22Rv1 (cell line): ENCODE measurements at regions not wholly inside any gene's neighbourhood (a gene's known extent, or its start where the extent isn't known, plus 50 kb on each side); places are given as distances from the start of the nearest gene placed in this dataset.

ENCODE experiments used
- ZFX ChIP-seq: fragments of 450-650 bp; IDR thresholded peaks from 2 replicates; pipeline ENCODE4 v1.6.1; 2017; ENCODE audit warnings: antibody characterized with exemption, borderline replicate concordance
- TF ChIP-seq, protein P1 (sequence below): fragments of 450-650 bp; IDR thresholded peaks from 2 replicates; pipeline ENCODE4 v1.5.1; 2017; ENCODE audit warnings: mild to moderate bottlenecking

DNA sequence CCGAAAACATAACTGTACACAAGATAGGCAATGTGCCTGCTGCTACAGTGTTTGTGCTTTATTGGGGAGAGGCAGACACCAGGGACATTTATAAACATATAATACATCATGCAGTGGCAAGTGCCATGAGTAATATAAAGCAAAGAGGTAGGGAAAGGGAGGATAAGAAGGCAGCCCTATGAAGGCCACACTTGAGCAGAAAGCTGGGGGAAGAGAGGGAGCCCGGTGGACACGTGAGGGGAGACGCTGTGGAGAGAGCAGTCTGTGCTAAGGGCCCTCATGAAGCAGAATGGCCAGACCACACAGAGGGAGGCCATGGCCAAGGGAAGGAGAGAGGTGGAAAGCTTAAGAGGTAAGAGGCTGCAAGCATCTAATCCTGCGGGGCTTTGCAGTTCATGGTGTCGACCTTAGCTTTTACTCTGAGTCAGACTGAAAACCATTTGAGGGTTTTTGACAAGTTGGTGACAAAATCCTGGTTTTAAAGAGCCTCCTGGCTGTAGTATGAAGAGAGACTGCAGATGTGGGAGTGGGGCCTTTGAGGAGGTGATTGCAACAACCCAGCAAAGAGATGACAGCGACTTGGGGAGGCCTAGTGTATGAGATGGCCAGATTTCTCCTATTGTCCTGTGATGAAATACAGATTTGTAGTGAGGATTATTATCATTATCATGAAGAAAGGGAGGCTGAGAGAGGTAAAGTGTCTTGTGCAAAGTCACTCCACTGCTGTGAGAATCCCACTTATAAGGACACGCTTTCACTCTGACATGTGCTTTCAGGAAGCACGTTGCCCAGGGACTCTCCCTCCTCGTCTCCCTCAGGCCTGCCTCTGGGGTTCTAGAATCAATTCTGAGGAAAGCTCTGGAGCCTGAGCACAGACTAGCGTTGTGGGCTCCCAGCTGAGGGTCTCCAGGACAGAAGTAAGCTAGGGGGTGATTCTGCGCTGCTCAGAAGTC, 192.9 kb downstream of the RHOU start:
- TF ChIP-seq, protein P1, sequence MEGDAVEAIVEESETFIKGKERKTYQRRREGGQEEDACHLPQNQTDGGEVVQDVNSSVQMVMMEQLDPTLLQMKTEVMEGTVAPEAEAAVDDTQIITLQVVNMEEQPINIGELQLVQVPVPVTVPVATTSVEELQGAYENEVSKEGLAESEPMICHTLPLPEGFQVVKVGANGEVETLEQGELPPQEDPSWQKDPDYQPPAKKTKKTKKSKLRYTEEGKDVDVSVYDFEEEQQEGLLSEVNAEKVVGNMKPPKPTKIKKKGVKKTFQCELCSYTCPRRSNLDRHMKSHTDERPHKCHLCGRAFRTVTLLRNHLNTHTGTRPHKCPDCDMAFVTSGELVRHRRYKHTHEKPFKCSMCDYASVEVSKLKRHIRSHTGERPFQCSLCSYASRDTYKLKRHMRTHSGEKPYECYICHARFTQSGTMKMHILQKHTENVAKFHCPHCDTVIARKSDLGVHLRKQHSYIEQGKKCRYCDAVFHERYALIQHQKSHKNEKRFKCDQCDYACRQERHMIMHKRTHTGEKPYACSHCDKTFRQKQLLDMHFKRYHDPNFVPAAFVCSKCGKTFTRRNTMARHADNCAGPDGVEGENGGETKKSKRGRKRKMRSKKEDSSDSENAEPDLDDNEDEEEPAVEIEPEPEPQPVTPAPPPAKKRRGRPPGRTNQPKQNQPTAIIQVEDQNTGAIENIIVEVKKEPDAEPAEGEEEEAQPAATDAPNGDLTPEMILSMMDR = no peak
- no peak for TF ChIP-seq ZFX
